ENCODE measurements at regions not wholly inside any gene's neighbourhood (a gene's known extent, or its start where the extent isn't known, plus 50 kb on each side); places are given as distances from the start of the nearest gene placed in this dataset.
"Not testable (repeated sequence)": the region's sequence is repeated elsewhere in the genome, so short reads cannot be mapped to it uniquely, and the experiment has no call there.

- not testable (repeated sequence) for TF ChIP-seq YY1 (IDR thresholded peaks at IDR 0.05; ENCODE audit: insufficient read depth, insufficient read length); ZNF274 (IDR thresholded peaks at IDR 0.05; ENCODE audit: low read depth, low read length); SUZ12 (IDR thresholded peaks at IDR 0.05; ENCODE audit: extremely low read depth, insufficient read depth, insufficient read length)
Observed at GRCh38 chr9:108047777-108048176, 558.2 kb upstream of the KLF4 start.

All from NT2/D1 (cell line).